ENCODE measurements at regions not wholly inside any gene's neighbourhood (a gene's known extent, or its start where the extent isn't known, plus 50 kb on each side); places are given as distances from the start of the nearest gene placed in this dataset.

DNA sequence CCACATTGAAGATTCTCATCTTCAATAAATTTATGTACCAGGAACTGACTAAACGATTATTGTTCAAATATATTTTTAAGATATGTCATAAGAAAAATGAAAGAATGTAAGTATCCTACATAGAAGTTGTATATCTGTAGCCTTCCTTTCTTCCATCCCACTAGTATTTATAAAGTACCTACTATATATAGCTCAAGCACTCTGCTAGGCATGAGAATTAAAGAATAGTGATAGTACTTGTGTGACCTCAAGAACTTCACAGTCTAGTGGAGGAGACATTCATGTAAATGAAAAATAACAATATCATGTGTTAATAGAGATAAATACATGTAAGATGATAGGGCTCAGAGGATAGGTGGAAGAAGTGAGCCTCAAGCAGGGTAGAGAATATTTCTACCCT lies 201.0 kb upstream of the HMHB1 start:
- TF ChIP-seq, protein P1, sequence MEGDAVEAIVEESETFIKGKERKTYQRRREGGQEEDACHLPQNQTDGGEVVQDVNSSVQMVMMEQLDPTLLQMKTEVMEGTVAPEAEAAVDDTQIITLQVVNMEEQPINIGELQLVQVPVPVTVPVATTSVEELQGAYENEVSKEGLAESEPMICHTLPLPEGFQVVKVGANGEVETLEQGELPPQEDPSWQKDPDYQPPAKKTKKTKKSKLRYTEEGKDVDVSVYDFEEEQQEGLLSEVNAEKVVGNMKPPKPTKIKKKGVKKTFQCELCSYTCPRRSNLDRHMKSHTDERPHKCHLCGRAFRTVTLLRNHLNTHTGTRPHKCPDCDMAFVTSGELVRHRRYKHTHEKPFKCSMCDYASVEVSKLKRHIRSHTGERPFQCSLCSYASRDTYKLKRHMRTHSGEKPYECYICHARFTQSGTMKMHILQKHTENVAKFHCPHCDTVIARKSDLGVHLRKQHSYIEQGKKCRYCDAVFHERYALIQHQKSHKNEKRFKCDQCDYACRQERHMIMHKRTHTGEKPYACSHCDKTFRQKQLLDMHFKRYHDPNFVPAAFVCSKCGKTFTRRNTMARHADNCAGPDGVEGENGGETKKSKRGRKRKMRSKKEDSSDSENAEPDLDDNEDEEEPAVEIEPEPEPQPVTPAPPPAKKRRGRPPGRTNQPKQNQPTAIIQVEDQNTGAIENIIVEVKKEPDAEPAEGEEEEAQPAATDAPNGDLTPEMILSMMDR (IDR thresholded peaks at IDR 0.05): no peak
- TF ChIP-seq POLR2A (IDR thresholded peaks at IDR 0.05) (no peak), EP300 (IDR thresholded peaks at IDR 0.05) (no peak), POLR2AphosphoS5 (IDR thresholded peaks at IDR 0.05) (no peak)

All from gastroesophageal sphincter (tissue), 3 donors.